SK-N-DZ (cell line): ENCODE measurements at regions not wholly inside any gene's neighbourhood (a gene's known extent, or its start where the extent isn't known, plus 50 kb on each side); places are given as distances from the start of the nearest gene placed in this dataset.
A peak's percentile ranks its signal among the peaks of the same experiment; 100 is the strongest.

Experiments
- DNase-seq: peaks from one replicate; pipeline ENCODE4 v3.0.0-alpha.2; 2015; ENCODE audit warnings: low spot score

GRCh38 chr13:90395348-90395747 lies 952.1 kb upstream of the MIR17HG start:
- DNase-seq: no peak

GRCh38 chr13:90395846-90396245 lies 951.6 kb upstream of the MIR17HG start:
- no peak for DNase-seq

- no peak for DNase-seq
Measured at GRCh38 chr13:90396266-90396665, 951.2 kb upstream of the MIR17HG start.

GRCh38 chr13:90397503-90397902 lies 950.0 kb upstream of the MIR17HG start:
- DNase-seq: no peak

GRCh38 chr13:90400372-90400771 lies 947.1 kb upstream of the MIR17HG start:
- DNase-seq: no peak

GRCh38 chr13:90401150-90401549 lies 946.3 kb upstream of the MIR17HG start:
- no peak for DNase-seq

GRCh38 chr13:90402102-90402501 lies 945.4 kb upstream of the MIR17HG start:
- DNase-seq: no peak

GRCh38 chr13:90402613-90403012 lies 944.9 kb upstream of the MIR17HG start:
- DNase-seq: no peak

GRCh38 chr13:90403330-90404082 lies 944.0 kb upstream of the MIR17HG start:
- DNase-seq: peak; percentile 67

GRCh38 chr13:90405301-90405700 lies 942.2 kb upstream of the MIR17HG start:
- no peak for DNase-seq

GRCh38 chr13:90412980-90413379 lies 934.5 kb upstream of the MIR17HG start:
- DNase-seq: no peak

GRCh38 chr13:90413548-90413947 lies 933.9 kb upstream of the MIR17HG start:
- no peak for DNase-seq

- no peak for DNase-seq
Measured at GRCh38 chr13:90414691-90415596, 932.5 kb upstream of the MIR17HG start.

GRCh38 chr13:90415902-90416301 lies 931.6 kb upstream of the MIR17HG start:
- DNase-seq: no peak

GRCh38 chr13:90416519-90416918 lies 931.0 kb upstream of the MIR17HG start:
- no peak for DNase-seq

- DNase-seq: no peak
Measured at GRCh38 chr13:90416938-90417337, 930.5 kb upstream of the MIR17HG start.

- no peak for DNase-seq
Measured at GRCh38 chr13:90420683-90421082, 926.8 kb upstream of the MIR17HG start.

GRCh38 chr13:90427322-90428272 lies 919.9 kb upstream of the MIR17HG start:
- peak; percentile 70 for DNase-seq

- DNase-seq: peak; percentile 4
Measured at GRCh38 chr13:90428522-90429210, 918.8 kb upstream of the MIR17HG start.

GRCh38 chr13:90430127-90430526 lies 917.4 kb upstream of the MIR17HG start:
- no peak for DNase-seq

GRCh38 chr13:90436697-90437096 lies 910.8 kb upstream of the MIR17HG start:
- DNase-seq: no peak
